Keratinocyte (primary cell): ENCODE measurements at regions not wholly inside any gene's neighbourhood (a gene's known extent, or its start where the extent isn't known, plus 50 kb on each side); places are given as distances from the start of the nearest gene placed in this dataset.

ENCODE experiments used
- DNase-seq: peaks from one replicate; pipeline ENCODE4 v3.0.0-alpha.2; 2011; ENCODE audit warnings: low read depth, missing footprints, low spot score
- FAIRE-seq: peaks from 2 replicates; lab custom pipeline; 2011; peaks lifted over from hg19 to GRCh38; lab: Jason Lieb, UNC
- H2AFZ ChIP-seq: 2 replicates; pipeline ENCODE4 v1.6.0; 2012; ENCODE audit warnings: low read length, control low read depth, inconsistent platforms; ENCODE audit not compliant: control insufficient read depth
- H3K27ac ChIP-seq: 2 replicates; pipeline ENCODE4 v1.5.1; 2011; ENCODE audit warnings: low read length; ENCODE audit not compliant: control insufficient read depth, insufficient read depth
- H3K27me3 ChIP-seq: 3 replicates; pipeline ENCODE4 v1.6.0; 2011; ENCODE audit warnings: low read length; ENCODE audit not compliant: control insufficient read depth, insufficient read depth; ENCODE audit errors: extremely low read depth
- H3K36me3 ChIP-seq, 2 experiments: 2 replicates in 1 of 2; 3 replicates in 1 of 2; pipeline ENCODE4 v1.5.1; 2011; ENCODE audit warnings: low read length in 2 of 2, mild to moderate bottlenecking in 1 of 2; ENCODE audit not compliant: control insufficient read depth in 2 of 2, insufficient read depth in 2 of 2; ENCODE audit errors: extremely low read depth in 1 of 2
- H3K4me1 ChIP-seq: 3 replicates; pipeline ENCODE4 v1.5.1; 2011; ENCODE audit warnings: low read length; ENCODE audit not compliant: control insufficient read depth, insufficient read depth; ENCODE audit errors: extremely low read depth
- H3K4me2 ChIP-seq: 3 replicates; pipeline ENCODE4 v1.6.0; 2011; ENCODE audit warnings: low read depth, low read length; ENCODE audit not compliant: control insufficient read depth, insufficient read depth; ENCODE audit errors: extremely low read depth
- H3K4me3 ChIP-seq, 3 experiments: fragments of 200-600 bp in 1 of 3; sonication (generic) in 1 of 3; 2 replicates in 2 of 3; 3 replicates in 1 of 3; pipeline ENCODE4 v1.5.1; 2011 to 2016; ENCODE audit warnings: low read length in 3 of 3, mild to moderate bottlenecking in 3 of 3, control low read depth in 2 of 3, inconsistent platforms in 1 of 3, low read depth in 1 of 3, mixed read lengths in 1 of 3, mixed run types in 1 of 3, moderate library complexity in 1 of 3; ENCODE audit not compliant: control insufficient read depth in 2 of 3, insufficient read depth in 2 of 3; ENCODE audit errors: extremely low read depth in 1 of 3
- H3K79me2 ChIP-seq: 2 replicates; pipeline ENCODE4 v1.6.0; 2012; ENCODE audit warnings: low read length; ENCODE audit not compliant: control insufficient read depth, insufficient read depth
- H3K9ac ChIP-seq: 3 replicates; pipeline ENCODE4 v1.6.0; 2011; ENCODE audit warnings: low read length; ENCODE audit not compliant: control insufficient read depth, insufficient read depth; ENCODE audit errors: extremely low read depth
- H3K9me1 ChIP-seq: 3 replicates; pipeline ENCODE4 v1.6.0; 2011; ENCODE audit warnings: low read length; ENCODE audit not compliant: control insufficient read depth, insufficient read depth; ENCODE audit errors: extremely low read depth
- H3K9me3 ChIP-seq: 2 replicates; pipeline ENCODE4 v1.5.1; 2012; ENCODE audit warnings: low read depth, low read length; ENCODE audit not compliant: control insufficient read depth
- H4K20me1 ChIP-seq: 3 replicates; pipeline ENCODE4 v1.6.0; 2011; ENCODE audit warnings: low read length; ENCODE audit not compliant: control insufficient read depth, insufficient read depth; ENCODE audit errors: extremely low read depth
- CTCF ChIP-seq, 3 experiments: IDR thresholded peaks in 1 of 3; conservative IDR thresholded peaks in 1 of 3; optimal IDR thresholded peaks in 1 of 3; 2 replicates in 2 of 3; 3 replicates in 1 of 3; pipeline versions ENCODE3 to v1.5.1; 2011; ENCODE audit warnings: low read length in 3 of 3, mild to moderate bottlenecking in 3 of 3, moderate library complexity in 2 of 3, control low read depth in 1 of 3, inconsistent platforms in 1 of 3; ENCODE audit not compliant: insufficient read depth in 2 of 3; ENCODE audit errors: extremely low read depth in 1 of 3
- EZH2 ChIP-seq: IDR thresholded peaks from one replicate; pipeline ENCODE4 v1.6.1; 2012; ENCODE audit warnings: inconsistent platforms, mild to moderate bottlenecking, low read length, moderate library complexity
- dilution Hi-C: fragments of 300-500 bp; cut with MboI; formaldehyde crosslinking; loops from one replicate; pipeline ENCODE4 v1.7.0; 2020; ENCODE audit warnings: low sequenced_read_pairs; ENCODE audit not compliant: extremely low pct_ligation_motif_present

GRCh38 chr4:27270435-27270834 is 409.8 kb downstream of the STIM2 start:
- no peaks in the 10 kb centered on the region for H3K36me3 ChIP-seq
- no peak for TF ChIP-seq CTCF (optimal IDR thresholded peaks at IDR 0.05 in 1 of 3, IDR thresholded peaks at IDR 0.05 in 1 of 3, conservative IDR thresholded peaks at IDR 0.05 in 1 of 3; ENCODE audit: extremely low read depth in 1 of 3, insufficient read depth in 2 of 3, low read length in 3 of 3)
- no peak for TF ChIP-seq EZH2
- no peaks in the 10 kb centered on the region for H3K4me1 ChIP-seq
- H4K20me1 ChIP-seq: no peaks in the 10 kb centered on the region
- DNase-seq (no peak), FAIRE-seq (no peak)
- no peak overlapping the region for H3K4me2 ChIP-seq
- dilution Hi-C loops: no loop called here
- H3K9me3 ChIP-seq: no peaks in the 10 kb centered on the region
- no peak overlapping the region for H3K4me3 ChIP-seq
- no peak overlapping the region for H2AFZ ChIP-seq
- H3K79me2 ChIP-seq: no peaks in the 10 kb centered on the region
- H3K9ac ChIP-seq: no peak overlapping the region
- no peaks in the 10 kb centered on the region for H3K9me1 ChIP-seq
- H3K27me3 ChIP-seq: no peaks in the 10 kb centered on the region
- no peak overlapping the region for H3K27ac ChIP-seq

- H3K9me3 ChIP-seq: no peaks in the 10 kb centered on the region
- no peaks in the 10 kb centered on the region for H3K27me3 ChIP-seq
- no peak overlapping the region for H2AFZ ChIP-seq
- H3K9ac ChIP-seq: no peak overlapping the region
- H3K4me1 ChIP-seq: no peaks in the 10 kb centered on the region
- H3K79me2 ChIP-seq: no peaks in the 10 kb centered on the region
- no peaks in the 10 kb centered on the region for H4K20me1 ChIP-seq
- DNase-seq: no peak
- H3K27ac ChIP-seq: no peak overlapping the region
- H3K9me1 ChIP-seq: no peaks in the 10 kb centered on the region
- no peak for FAIRE-seq
- H3K4me3 ChIP-seq: no peak overlapping the region
- H3K4me2 ChIP-seq: no peak overlapping the region
- no peaks in the 10 kb centered on the region for H3K36me3 ChIP-seq
- no peak for TF ChIP-seq EZH2
- TF ChIP-seq CTCF (optimal IDR thresholded peaks at IDR 0.05 in 1 of 3, IDR thresholded peaks at IDR 0.05 in 1 of 3, conservative IDR thresholded peaks at IDR 0.05 in 1 of 3; ENCODE audit: extremely low read depth in 1 of 3, insufficient read depth in 2 of 3, low read length in 3 of 3): no peak
- dilution Hi-C loops: no loop called here
Measured at GRCh38 chr4:27271555-27271954, 410.9 kb downstream of the STIM2 start.
